ENCODE measurements at regions not wholly inside any gene's neighbourhood (a gene's known extent, or its start where the extent isn't known, plus 50 kb on each side); places are given as distances from the start of the nearest gene placed in this dataset.

DNA sequence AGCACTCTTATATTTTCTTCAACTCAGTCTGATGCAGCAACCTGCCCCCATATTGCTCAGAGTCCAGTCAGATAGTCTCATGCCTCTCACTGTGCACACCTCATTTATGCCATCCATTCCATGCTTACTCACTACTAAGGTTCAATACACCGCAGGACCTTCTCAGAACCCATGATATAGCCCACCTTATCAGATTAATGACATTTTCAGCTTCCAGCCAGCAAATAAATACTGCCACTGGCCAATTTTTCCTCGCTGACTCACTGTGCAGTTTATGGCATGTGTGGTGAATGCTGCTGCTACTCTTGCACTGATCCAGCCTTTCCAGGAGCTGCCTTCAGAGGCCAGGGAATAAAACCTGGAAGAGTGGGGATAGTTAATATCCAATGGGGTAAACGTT, 380.6 kb upstream of the SPOCK3 start:
- TF ChIP-seq POLR2AphosphoS5 (IDR thresholded peaks at IDR 0.05; ENCODE audit: low read depth, low read length): no peak
- no peak for TF ChIP-seq POLR2A (IDR thresholded peaks at IDR 0.05; ENCODE audit: low read depth, low read length)
- no peak for TF ChIP-seq TAF1 (IDR thresholded peaks at IDR 0.05; ENCODE audit: borderline replicate concordance, low read depth, low read length)

All from GM12892 (cell line).